NOMO-1 (cell line): ENCODE measurements at regions not wholly inside any gene's neighbourhood (a gene's known extent, or its start where the extent isn't known, plus 50 kb on each side); places are given as distances from the start of the nearest gene placed in this dataset.

Experiments
- DNase-seq, 2 experiments: peaks; one replicate each; lab custom pipeline; 2025; ENCODE audit not compliant: unreplicated experiment in 2 of 2; lab: John Stamatoyannopoulos, UW

GRCh38 chr2:121084130-121084680 is 200.8 kb downstream of the TFCP2L1 start:
- no peak for DNase-seq

- DNase-seq: no peak
These were observed 199.2 kb downstream of the TFCP2L1 start for GRCh38 chr2:121085801-121086200.

GRCh38 chr2:121086450-121086849 is 198.6 kb downstream of the TFCP2L1 start:
- no peak for DNase-seq

- no peak for DNase-seq
These were observed 197.9 kb downstream of the TFCP2L1 start for GRCh38 chr2:121087117-121087516.

- DNase-seq: no peak
These were observed 196.5 kb downstream of the TFCP2L1 start for GRCh38 chr2:121088251-121089165.

GRCh38 chr2:121089166-121089510 is 195.9 kb downstream of the TFCP2L1 start:
- DNase-seq: no peak

GRCh38 chr2:121090088-121090715 is 194.8 kb downstream of the TFCP2L1 start:
- DNase-seq: no peak

- DNase-seq: no peak
These were observed 192.9 kb downstream of the TFCP2L1 start for GRCh38 chr2:121092095-121092494.

GRCh38 chr2:121093692-121094091 is 191.3 kb downstream of the TFCP2L1 start:
- no peak for DNase-seq

- DNase-seq: no peak
These were observed 190.9 kb downstream of the TFCP2L1 start for GRCh38 chr2:121094101-121094500.

- DNase-seq: no peak
These were observed 190.2 kb downstream of the TFCP2L1 start for GRCh38 chr2:121094845-121095244.

GRCh38 chr2:121095257-121096080 is 189.5 kb downstream of the TFCP2L1 start:
- peak; percentile 7 to 19 for DNase-seq

GRCh38 chr2:121096611-121097010 is 188.4 kb downstream of the TFCP2L1 start:
- DNase-seq: no peak

- DNase-seq: no peak
These were observed 186.4 kb downstream of the TFCP2L1 start for GRCh38 chr2:121098556-121098955.

GRCh38 chr2:121099329-121100290 is 185.4 kb downstream of the TFCP2L1 start:
- no peak for DNase-seq

GRCh38 chr2:121101093-121101715 is 183.8 kb downstream of the TFCP2L1 start:
- no peak for DNase-seq

- DNase-seq: no peak
These were observed 182.1 kb downstream of the TFCP2L1 start for GRCh38 chr2:121102941-121103340.

GRCh38 chr2:121103960-121104359 is 181.0 kb downstream of the TFCP2L1 start:
- no peak for DNase-seq

- DNase-seq: no peak
These were observed 180.3 kb downstream of the TFCP2L1 start for GRCh38 chr2:121104721-121105141.
